NCI-H526 treated with DMSO at 0.1 percent for 48 hours (cell line): ENCODE measurements at regions not wholly inside any gene's neighbourhood (a gene's known extent, or its start where the extent isn't known, plus 50 kb on each side); places are given as distances from the start of the nearest gene placed in this dataset.

Experiments used
- DNase-seq: peaks from one replicate; lab custom pipeline; 2025; lab: John Stamatoyannopoulos, UW

- DNase-seq, result no peak
Observed at GRCh38 chr13:79084802-79085424, 321.1 kb downstream of the RBM26 start.

GRCh38 chr13:79081942-79082341 is 324.1 kb downstream of the RBM26 start:
- no peak for DNase-seq

- no peak for DNase-seq
Observed at GRCh38 chr13:79079351-79079839, 326.7 kb downstream of the RBM26 start.

GRCh38 chr13:79075703-79076102 is 330.4 kb downstream of the RBM26 start:
- DNase-seq, result no peak

GRCh38 chr13:79070343-79070974 is 335.6 kb downstream of the RBM26 start:
- no peak for DNase-seq

GRCh38 chr13:79062291-79062690 is 343.8 kb downstream of the RBM26 start:
- no peak for DNase-seq

- DNase-seq, result no peak
Observed at GRCh38 chr13:79060216-79060615, 345.8 kb downstream of the RBM26 start.

GRCh38 chr13:79056706-79057105 is 349.3 kb downstream of the RBM26 start:
- no peak for DNase-seq

- no peak for DNase-seq
Observed at GRCh38 chr13:79051472-79051871, 354.6 kb downstream of the RBM26 start.

- no peak for DNase-seq
Observed at GRCh38 chr13:79044415-79044814, 361.6 kb downstream of the RBM26 start.

- no peak for DNase-seq
Observed at GRCh38 chr13:79043208-79043607, 362.8 kb downstream of the RBM26 start.

GRCh38 chr13:79037197-79037596 is 368.9 kb downstream of the RBM26 start:
- no peak for DNase-seq

GRCh38 chr13:79034341-79034740 is 371.7 kb downstream of the RBM26 start:
- no peak for DNase-seq

- DNase-seq, result no peak
Observed at GRCh38 chr13:79030513-79030912, 371.6 kb upstream of the OBI1 start.

GRCh38 chr13:79018166-79018565 is 359.2 kb upstream of the OBI1 start:
- no peak for DNase-seq

GRCh38 chr13:79011179-79011578 is 352.2 kb upstream of the OBI1 start:
- DNase-seq, result no peak

- no peak for DNase-seq
Observed at GRCh38 chr13:79003989-79004898, 345.3 kb upstream of the OBI1 start.

- DNase-seq, result no peak
Observed at GRCh38 chr13:78999494-78999893, 340.5 kb upstream of the OBI1 start.

GRCh38 chr13:78998630-78999315 is 339.8 kb upstream of the OBI1 start:
- no peak for DNase-seq

- DNase-seq, result no peak
Observed at GRCh38 chr13:78997902-78998629, 339.1 kb upstream of the OBI1 start.

GRCh38 chr13:78993792-78994191 is 334.8 kb upstream of the OBI1 start:
- peak; percentile 99 for DNase-seq

GRCh38 chr13:78981913-78982312 is 323.0 kb upstream of the OBI1 start:
- no peak for DNase-seq
